ENCODE measurements at regions not wholly inside any gene's neighbourhood (a gene's known extent, or its start where the extent isn't known, plus 50 kb on each side); places are given as distances from the start of the nearest gene placed in this dataset.

DNA sequence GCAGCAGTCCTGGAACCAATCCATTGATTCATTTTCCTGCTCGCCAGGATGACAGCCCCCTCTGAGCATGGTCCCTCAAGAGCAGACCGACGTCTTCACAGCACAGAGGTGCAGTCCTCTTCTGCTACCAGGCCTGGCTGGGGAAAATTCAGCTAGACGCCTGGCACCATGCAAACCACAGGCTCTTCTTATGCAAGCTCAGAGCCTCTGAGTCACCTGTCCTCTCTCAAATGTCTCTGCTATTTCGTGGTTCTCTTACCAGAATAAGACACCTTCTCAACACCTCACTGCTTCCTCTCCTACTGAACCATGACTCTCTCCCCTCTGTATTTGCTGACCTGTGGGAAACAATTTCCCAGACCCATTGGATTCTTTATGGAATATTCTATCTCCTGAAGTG is 79.8 kb upstream of the CYRIA start:
- Histone ChIP-seq H3K27me3 (ENCODE audit: control insufficient read depth, insufficient read depth, low read length) (no peaks in the 10 kb centered on the region), H3K4me3 (ENCODE audit: low read length) (no peak overlapping the region), H3K4me1 (ENCODE audit: control insufficient read depth, insufficient read depth, low read length) (no peaks in the 10 kb centered on the region), H3K36me3 (ENCODE audit: control insufficient read depth, insufficient read depth, low read length) (no peaks in the 10 kb centered on the region), H3K27ac (ENCODE audit: low read length) (no peak overlapping the region), H3K9me3 (ENCODE audit: control insufficient read depth, low read depth, low read length) (no peaks in the 10 kb centered on the region)
- WGBS (ENCODE audit: insufficient coverage, low lambda C conversion rate): 60% methylated on average over 1 of the region's 5 CpGs
- DNase-seq: no peak

DNA sequence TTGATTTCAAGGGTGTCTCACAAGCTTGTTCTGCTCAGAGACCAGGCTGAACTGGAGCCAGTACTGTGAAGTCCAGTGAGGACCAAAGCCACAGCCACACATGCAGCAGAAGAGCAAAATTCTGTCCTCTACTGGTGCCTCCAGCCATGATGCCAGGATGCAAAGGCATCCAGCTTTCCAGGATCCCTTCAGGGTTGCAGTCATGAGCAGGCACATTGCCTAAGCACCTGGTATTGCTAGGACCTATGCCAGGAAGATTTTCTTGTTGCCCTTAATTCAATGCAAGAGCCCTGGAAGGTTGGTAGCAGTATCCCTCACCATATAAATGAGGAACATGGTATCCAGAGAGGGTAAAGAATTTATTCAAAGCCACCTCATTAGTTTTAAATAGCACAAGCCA is 78.9 kb upstream of the CYRIA start:
- Histone ChIP-seq H3K9me3 (ENCODE audit: control insufficient read depth, low read depth, low read length) (no peaks in the 10 kb centered on the region), H3K36me3 (ENCODE audit: control insufficient read depth, insufficient read depth, low read length) (no peaks in the 10 kb centered on the region), H3K27ac (ENCODE audit: low read length) (no peak overlapping the region), H3K4me3 (ENCODE audit: low read length) (no peak overlapping the region), H3K4me1 (ENCODE audit: control insufficient read depth, insufficient read depth, low read length) (no peaks in the 10 kb centered on the region), H3K27me3 (ENCODE audit: control insufficient read depth, insufficient read depth, low read length) (no peaks in the 10 kb centered on the region)
- no peak for DNase-seq

DNA sequence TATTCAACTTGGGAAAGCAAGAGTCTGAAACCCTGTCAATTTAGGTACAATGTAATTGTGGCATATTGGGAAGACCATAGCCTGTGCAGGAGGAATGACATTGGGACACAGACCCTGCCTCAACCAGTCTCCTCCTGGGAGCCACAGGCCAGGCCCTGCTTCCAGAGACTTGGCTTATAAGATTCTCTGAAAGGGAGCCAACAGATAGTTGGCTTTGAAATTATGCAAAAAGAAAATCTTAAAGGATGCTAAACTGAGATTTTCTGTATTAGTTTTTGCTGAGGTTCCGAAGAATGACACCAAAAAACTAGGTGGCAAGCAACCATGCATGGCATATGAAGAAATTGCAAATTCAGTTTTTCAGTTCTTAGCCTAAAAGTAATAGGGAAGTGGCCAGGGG is 76.4 kb upstream of the CYRIA start:
- no peaks in the 10 kb centered on the region for H3K27me3 ChIP-seq (ENCODE audit: control insufficient read depth, insufficient read depth, low read length)
- H3K27ac ChIP-seq (ENCODE audit: low read length): no peak overlapping the region
- no peaks in the 10 kb centered on the region for H3K9me3 ChIP-seq (ENCODE audit: control insufficient read depth, low read depth, low read length)
- H3K4me3 ChIP-seq (ENCODE audit: low read length): no peak overlapping the region
- no peaks in the 10 kb centered on the region for H3K36me3 ChIP-seq (ENCODE audit: control insufficient read depth, insufficient read depth, low read length)
- DNase-seq: no peak
- H3K4me1 ChIP-seq (ENCODE audit: control insufficient read depth, insufficient read depth, low read length): no peaks in the 10 kb centered on the region
- WGBS (ENCODE audit: insufficient coverage, low lambda C conversion rate): 80% methylated on average over 1 of the region's 1 CpG

DNA sequence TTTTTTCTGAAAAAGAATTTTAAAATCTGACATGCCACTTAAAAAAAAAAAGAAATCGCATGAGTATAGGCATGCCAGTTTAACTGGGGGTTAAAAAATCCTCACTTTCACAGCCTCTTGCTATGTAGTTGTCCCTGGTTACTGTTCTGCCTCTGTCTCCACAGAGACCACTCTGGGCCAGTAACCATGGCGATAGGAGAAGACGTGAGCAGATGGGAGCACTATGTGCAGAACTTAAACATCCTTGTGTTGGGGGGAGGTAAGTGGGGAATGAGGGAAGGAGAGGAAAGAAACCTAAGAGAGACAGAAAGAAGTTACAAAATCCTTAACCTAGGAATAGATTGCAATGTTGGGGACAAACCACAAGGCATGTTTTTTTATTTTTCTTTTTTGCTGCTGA is 75.9 kb upstream of the CYRIA start:
- Histone ChIP-seq H3K4me1 (ENCODE audit: control insufficient read depth, insufficient read depth, low read length) (no peaks in the 10 kb centered on the region), H3K27ac (ENCODE audit: low read length) (no peak overlapping the region), H3K9me3 (ENCODE audit: control insufficient read depth, low read depth, low read length) (no peaks in the 10 kb centered on the region), H3K36me3 (ENCODE audit: control insufficient read depth, insufficient read depth, low read length) (no peaks in the 10 kb centered on the region), H3K27me3 (ENCODE audit: control insufficient read depth, insufficient read depth, low read length) (no peaks in the 10 kb centered on the region), H3K4me3 (ENCODE audit: low read length) (no peak overlapping the region)
- no peak for DNase-seq
- no CpG with 5 or more reads among the region's 3 CpGs for WGBS (ENCODE audit: insufficient coverage, low lambda C conversion rate)

DNA sequence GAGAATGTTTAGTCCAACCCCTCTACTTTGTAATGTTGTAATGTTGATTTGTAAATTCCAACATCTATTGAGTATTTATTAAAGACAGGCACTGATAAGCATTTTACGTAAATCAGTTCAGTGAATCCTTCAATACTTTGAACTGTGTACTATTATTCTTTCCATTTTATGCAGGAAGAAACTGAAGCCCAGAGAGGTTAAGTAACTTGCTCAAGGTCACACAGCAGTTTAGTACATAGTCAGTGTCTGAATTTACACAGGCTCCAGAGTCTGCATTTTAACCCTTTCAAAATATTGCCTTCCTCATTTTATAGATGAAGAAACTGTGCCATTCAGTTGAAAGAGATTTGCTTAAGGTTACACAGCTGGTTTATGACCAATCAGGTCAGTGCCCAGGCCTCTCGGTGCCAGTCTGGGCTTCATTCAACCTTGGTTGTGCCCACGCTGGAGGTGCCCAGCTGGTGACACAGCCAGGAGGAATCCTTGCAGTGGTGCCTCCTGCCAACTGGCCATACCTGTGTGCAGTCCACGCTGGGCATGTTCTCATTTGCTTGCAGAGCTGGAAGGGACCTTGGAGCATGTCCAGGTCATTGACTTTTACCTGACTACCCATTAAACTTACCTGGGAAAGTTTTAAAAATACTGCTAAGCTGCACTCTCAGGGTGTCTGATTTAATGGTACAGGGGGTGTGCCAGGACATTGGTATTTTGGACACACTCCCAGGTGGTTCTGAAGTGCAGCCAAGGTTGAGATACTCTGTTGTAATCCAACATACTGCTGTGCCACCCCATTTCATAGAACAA is 74.3 kb upstream of the CYRIA start:
- no peak overlapping the region for H3K4me3 ChIP-seq (ENCODE audit: low read length)

DNA sequence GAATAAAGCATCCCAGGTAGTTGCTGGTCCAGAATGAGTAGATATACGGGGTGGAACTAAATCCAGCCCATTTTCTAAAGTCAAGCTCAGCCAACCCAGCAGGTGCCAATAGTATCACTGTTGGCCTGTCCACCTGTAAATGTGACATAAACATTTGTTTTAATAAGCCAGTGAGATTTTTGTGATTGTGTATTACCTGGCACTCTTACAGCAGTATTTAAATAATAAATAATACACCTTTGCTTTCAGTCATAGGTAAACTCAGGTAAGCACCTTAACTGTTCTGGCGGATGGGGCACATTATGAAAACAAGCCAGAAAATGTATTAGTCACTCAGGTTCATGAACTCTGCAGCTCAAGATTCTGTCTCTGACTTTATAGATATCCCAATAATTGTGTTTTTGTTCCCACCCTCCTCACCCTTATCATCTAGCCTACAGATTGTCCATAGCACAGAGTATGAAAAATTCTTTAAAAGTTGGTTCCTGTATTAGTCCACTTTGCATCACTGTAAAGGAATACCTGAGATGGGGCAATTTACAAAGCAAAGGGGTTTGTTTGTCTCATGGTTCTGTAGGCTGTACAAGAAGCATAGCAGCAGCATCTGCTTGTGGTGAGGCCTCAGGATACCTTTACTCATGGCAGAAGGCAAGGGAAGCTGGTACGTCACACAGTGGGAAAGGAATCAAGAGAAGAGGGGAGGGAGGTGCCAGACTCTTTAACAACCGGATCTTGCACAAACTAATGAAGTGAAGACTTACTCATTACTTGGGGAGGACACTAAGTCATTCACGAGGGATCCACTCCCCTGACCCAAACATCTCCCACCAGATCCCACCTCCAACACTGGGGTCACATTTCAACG is 73.0 kb upstream of the CYRIA start:
- DNase-seq: no peak
- no peaks in the 10 kb centered on the region for H3K9me3 ChIP-seq (ENCODE audit: control insufficient read depth, low read depth, low read length)
- H3K27me3 ChIP-seq (ENCODE audit: control insufficient read depth, insufficient read depth, low read length): no peaks in the 10 kb centered on the region
- WGBS (ENCODE audit: insufficient coverage, low lambda C conversion rate): 90% methylated on average over 2 of the region's 6 CpGs
- H3K4me3 ChIP-seq (ENCODE audit: low read length): no peak overlapping the region
- no peaks in the 10 kb centered on the region for H3K4me1 ChIP-seq (ENCODE audit: control insufficient read depth, insufficient read depth, low read length)
- no peaks in the 10 kb centered on the region for H3K36me3 ChIP-seq (ENCODE audit: control insufficient read depth, insufficient read depth, low read length)
- no peak overlapping the region for H3K27ac ChIP-seq (ENCODE audit: low read length)

More for the DNA sequence above, 74.3 kb upstream of the CYRIA start:
- H3K36me3 ChIP-seq (ENCODE audit: control insufficient read depth, insufficient read depth, low read length): no peaks in the 10 kb centered on the region
- H3K9me3 ChIP-seq (ENCODE audit: control insufficient read depth, low read depth, low read length): no peaks in the 10 kb centered on the region
- H3K4me1 ChIP-seq (ENCODE audit: control insufficient read depth, insufficient read depth, low read length): no peaks in the 10 kb centered on the region
- no CpG with 5 or more reads among the region's 4 CpGs for WGBS (ENCODE audit: insufficient coverage, low lambda C conversion rate)
- H3K27ac ChIP-seq (ENCODE audit: low read length): no peak overlapping the region
- no peaks in the 10 kb centered on the region for H3K27me3 ChIP-seq (ENCODE audit: control insufficient read depth, insufficient read depth, low read length)
- DNase-seq: no peak

DNA sequence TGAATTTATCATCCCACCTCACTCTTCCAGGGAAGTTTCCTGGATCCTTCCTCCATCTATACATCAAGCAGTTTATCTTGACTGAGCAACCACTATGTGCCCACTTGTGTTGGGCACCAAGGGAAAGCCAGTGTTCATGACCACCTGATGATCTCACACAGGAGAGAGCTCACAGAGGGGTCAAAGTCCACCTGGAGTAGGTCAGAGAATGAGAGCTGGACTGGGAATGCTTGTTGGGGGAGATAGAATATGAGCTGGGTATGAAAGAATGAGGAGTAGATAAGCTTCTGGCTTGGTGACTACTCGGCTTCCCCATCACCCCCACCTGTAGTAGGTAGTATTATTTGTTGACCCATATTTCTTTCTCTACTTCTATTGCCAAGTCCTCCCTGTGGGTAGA is 72.2 kb upstream of the CYRIA start:
- Histone ChIP-seq H3K36me3 (ENCODE audit: control insufficient read depth, insufficient read depth, low read length) (no peaks in the 10 kb centered on the region), H3K9me3 (ENCODE audit: control insufficient read depth, low read depth, low read length) (no peaks in the 10 kb centered on the region), H3K4me1 (ENCODE audit: control insufficient read depth, insufficient read depth, low read length) (no peaks in the 10 kb centered on the region), H3K4me3 (ENCODE audit: low read length) (no peak overlapping the region), H3K27me3 (ENCODE audit: control insufficient read depth, insufficient read depth, low read length) (no peaks in the 10 kb centered on the region), H3K27ac (ENCODE audit: low read length) (no peak overlapping the region)
- no peak for DNase-seq
- no CpG with 5 or more reads among the region's 1 CpG for WGBS (ENCODE audit: insufficient coverage, low lambda C conversion rate)

DNA sequence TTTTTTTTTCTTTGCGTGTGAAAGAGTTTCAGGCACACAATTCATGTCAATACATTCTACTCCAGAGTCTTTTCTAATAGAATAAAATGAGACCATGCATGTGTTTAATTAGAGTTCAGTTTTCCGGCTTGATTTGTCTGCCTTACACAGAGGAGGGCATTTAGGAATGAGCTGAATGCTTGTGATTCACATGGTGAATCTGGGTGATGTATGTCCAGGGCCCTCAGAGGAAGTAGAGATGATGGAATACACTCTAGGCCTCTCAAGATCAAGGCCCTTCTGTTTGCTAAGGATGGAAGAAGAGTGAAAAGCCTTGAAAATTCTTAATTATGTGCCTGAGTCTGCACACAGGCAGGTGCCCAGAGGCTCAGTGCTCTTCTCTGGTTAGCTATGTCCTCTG is 71.0 kb upstream of the CYRIA start:
- no peak overlapping the region for H3K4me3 ChIP-seq (ENCODE audit: low read length)
- WGBS (ENCODE audit: insufficient coverage, low lambda C conversion rate): no CpG with 5 or more reads among the region's 2 CpGs
- H3K36me3 ChIP-seq (ENCODE audit: control insufficient read depth, insufficient read depth, low read length): no peaks in the 10 kb centered on the region
- H3K9me3 ChIP-seq (ENCODE audit: control insufficient read depth, low read depth, low read length): no peaks in the 10 kb centered on the region
- H3K27me3 ChIP-seq (ENCODE audit: control insufficient read depth, insufficient read depth, low read length): no peaks in the 10 kb centered on the region
- no peaks in the 10 kb centered on the region for H3K4me1 ChIP-seq (ENCODE audit: control insufficient read depth, insufficient read depth, low read length)
- H3K27ac ChIP-seq (ENCODE audit: low read length): no peak overlapping the region
- no peak for DNase-seq

DNA sequence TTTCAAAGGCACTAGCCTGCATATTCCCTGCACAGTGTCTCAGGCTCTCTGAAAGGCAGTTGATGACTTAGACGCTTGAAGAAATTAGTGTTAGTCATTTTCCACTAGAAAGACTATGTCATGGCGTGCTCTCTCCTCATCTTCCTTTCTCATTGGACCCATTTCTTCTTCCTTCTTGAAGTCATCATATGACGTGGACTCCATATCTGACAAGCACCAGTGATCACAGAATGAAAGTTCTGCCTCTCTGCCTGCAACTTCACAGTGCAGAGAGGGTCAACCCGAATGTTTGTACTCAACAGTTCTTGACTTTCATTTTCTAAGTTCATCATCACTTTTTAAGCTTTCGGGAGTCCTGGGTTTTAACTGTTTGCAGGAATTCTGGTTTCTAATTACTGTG is 63.7 kb upstream of the CYRIA start:
- H3K27me3 ChIP-seq (ENCODE audit: control insufficient read depth, insufficient read depth, low read length): no peaks in the 10 kb centered on the region
- no peak overlapping the region for H3K4me3 ChIP-seq (ENCODE audit: low read length)
- WGBS (ENCODE audit: insufficient coverage, low lambda C conversion rate): 82% methylated on average over 2 of the region's 5 CpGs
- no peaks in the 10 kb centered on the region for H3K36me3 ChIP-seq (ENCODE audit: control insufficient read depth, insufficient read depth, low read length)
- H3K9me3 ChIP-seq (ENCODE audit: control insufficient read depth, low read depth, low read length): no peaks in the 10 kb centered on the region
- H3K27ac ChIP-seq (ENCODE audit: low read length): no peak overlapping the region
- no peaks in the 10 kb centered on the region for H3K4me1 ChIP-seq (ENCODE audit: control insufficient read depth, insufficient read depth, low read length)
- no peak for DNase-seq

DNA sequence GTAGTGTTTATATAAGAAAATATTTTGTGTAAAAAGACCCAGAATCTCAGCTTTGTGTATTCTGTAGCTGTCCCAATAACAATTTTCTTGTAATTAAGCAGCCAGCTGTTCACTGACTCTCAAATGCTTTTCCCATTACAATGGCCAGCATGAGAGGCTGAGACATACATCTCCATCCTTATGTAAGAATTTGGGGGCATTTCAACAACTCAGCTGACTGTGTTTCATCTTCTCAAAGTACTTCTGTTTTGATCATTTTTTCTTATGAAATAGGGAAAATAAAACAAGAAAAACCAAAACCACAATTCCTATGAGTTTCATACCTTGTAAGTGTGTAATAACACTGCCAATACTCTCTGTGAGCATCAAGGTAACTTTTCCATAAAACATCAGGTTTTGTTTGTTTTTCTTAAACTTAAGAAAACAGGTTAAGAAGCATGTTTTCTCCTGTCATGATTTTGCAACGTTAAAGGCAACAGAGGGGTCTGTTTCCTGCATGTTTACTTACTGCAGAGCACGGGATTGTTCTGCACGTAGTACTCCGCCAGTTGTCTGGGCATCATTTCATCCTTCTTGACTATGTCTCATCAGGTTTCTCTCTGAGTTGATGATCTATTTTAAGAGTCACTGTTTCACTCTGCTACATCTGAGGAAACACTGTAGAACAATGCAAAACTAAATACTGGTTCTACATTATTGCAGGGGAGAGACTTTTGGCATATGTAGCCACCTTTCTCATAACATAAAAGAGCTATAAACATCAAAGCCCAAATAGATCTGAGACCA is 62.9 kb upstream of the CYRIA start:
- no peaks in the 10 kb centered on the region for H3K27me3 ChIP-seq (ENCODE audit: control insufficient read depth, insufficient read depth, low read length)
- H3K27ac ChIP-seq (ENCODE audit: low read length): no peak overlapping the region
- no peaks in the 10 kb centered on the region for H3K36me3 ChIP-seq (ENCODE audit: control insufficient read depth, insufficient read depth, low read length)
- no peaks in the 10 kb centered on the region for H3K9me3 ChIP-seq (ENCODE audit: control insufficient read depth, low read depth, low read length)
- DNase-seq: no peak
- H3K4me3 ChIP-seq (ENCODE audit: low read length): no peak overlapping the region
- no peaks in the 10 kb centered on the region for H3K4me1 ChIP-seq (ENCODE audit: control insufficient read depth, insufficient read depth, low read length)
- WGBS (ENCODE audit: insufficient coverage, low lambda C conversion rate): no CpG with 5 or more reads among the region's 4 CpGs

All from large intestine (tissue), 3 donors.